ENCODE measurements at regions not wholly inside any gene's neighbourhood (a gene's known extent, or its start where the extent isn't known, plus 50 kb on each side); places are given as distances from the start of the nearest gene placed in this dataset.

- Histone ChIP-seq H3K18ac (ENCODE audit: low read depth, low read length) (peak overlapping the region; percentile 42; the same call in 1 of the 2 replicates), H3K14ac (replicated peaks; ENCODE audit: low read depth, low read length) (peak overlapping the region; percentile 72), H2AK5ac (ENCODE audit: low read depth, low read length) (peak overlapping the region; percentile 16; the same call in 1 of the 2 replicates), H2BK120ac (ENCODE audit: low read depth, low read length) (peak overlapping the region; percentile 54), H2AFZ (replicated peaks; ENCODE audit: low read length, poor library complexity) (no peak overlapping the region), H3K27me3 (ENCODE audit: control insufficient read depth, insufficient read depth, low read length) (no peaks in the 10 kb centered on the region), H4K91ac (ENCODE audit: insufficient read depth, low read depth, low read length) (peak overlapping the region; percentile 20; the same call in 1 of the 2 replicates), H3K4me3 (ENCODE audit: insufficient read depth, low read depth, low read length) (no peak overlapping the region), H3K9ac (ENCODE audit: low read depth, low read length) (no peak overlapping the region), H2BK15ac (ENCODE audit: low read depth, low read length) (peak overlapping the region; percentile 45; the same call in 2 of the 3 replicates), H3K4me2 (ENCODE audit: low read depth, low read length) (no peak overlapping the region), H3K36me3 (ENCODE audit: control insufficient read depth, insufficient read depth, low read length) (no peaks in the 10 kb centered on the region), H4K5ac (ENCODE audit: low read depth, low read length) (no peak overlapping the region; the same call in 1 of the 2 replicates), H3K23ac (ENCODE audit: low read depth, low read length) (peak overlapping the region; percentile 3; the same call in 1 of the 2 replicates), H3K56ac (ENCODE audit: extremely low read depth, insufficient read depth, low read length) (no peak overlapping the region), H3K4me1 (ENCODE audit: control insufficient read depth, insufficient read depth, low read length) (peaks cover 25% of the 10 kb centered on the region), H2BK5ac (ENCODE audit: low read depth, low read length, poor library complexity, severe bottlenecking) (no peak overlapping the region), H3K27ac (ENCODE audit: insufficient read depth, low read length) (no peak overlapping the region), H2AK9ac (replicated peaks; ENCODE audit: low read depth, low read length, poor library complexity) (no peak overlapping the region), H2BK20ac (ENCODE audit: low read depth, low read length) (peak overlapping the region; percentile 52; the same call in 1 of the 2 replicates), H3K9me1 (ENCODE audit: insufficient read depth, low read length) (peaks cover 23% of the 10 kb centered on the region), H3K79me1 (ENCODE audit: low read depth in 1 of 2, low read length in 2 of 2) (no peaks in the 10 kb centered on the region), H4K8ac (ENCODE audit: low read depth in 2 of 2, low read length in 2 of 2) (peak overlapping the region in 1 of 2 experiments; percentile 10; a peak in 1 of 4 replicates), H4K20me1 (ENCODE audit: insufficient read depth, low read length) (no peaks in the 10 kb centered on the region), H3K9me3 (ENCODE audit: control insufficient read depth, insufficient read depth, low read length) (peaks cover 3% of the 10 kb centered on the region; the same call in 1 of the 2 replicates), H3K4ac (ENCODE audit: low read depth, low read length) (peak overlapping the region; percentile 7; the same call in 1 of the 2 replicates)
- no peak for DNase-seq
- ATAC-seq (ENCODE audit: low read depth): no peak
- dilution Hi-C loops (cut with HindIII; ENCODE audit: low sequenced_read_pairs, unreplicated experiment) (no loop called here), in situ Hi-C loops (cut with MboI; ENCODE audit: low sequenced_read_pairs) (no loop called here), intact Hi-C loops (cut with micrococcal nuclease) (no loop called here)
- POLR2A ChIA-PET (ENCODE audit: unreplicated experiment): no interaction called here
- WGBS, 2 experiments (ENCODE audit: extremely low coverage in 2 of 2, insufficient read length in 1 of 2): 100% methylated on average over 2 of the region's 5 CpGs; no CpG with 5 or more reads in 1 of the 2 experiments
- TF ChIP-seq BHLHE40 (IDR thresholded peaks at IDR 0.05; ENCODE audit: low read depth, low read length) (no peak), ELK1 (IDR thresholded peaks at IDR 0.05; ENCODE audit: borderline replicate concordance, low read depth, low read length) (no peak), CHD1 (IDR thresholded peaks at IDR 0.05; ENCODE audit: low read depth, low read length) (no peak), NFE2L2 (IDR thresholded peaks at IDR 0.05; ENCODE audit: low read depth, low read length) (no peak), USF2 (IDR thresholded peaks at IDR 0.05; ENCODE audit: low read depth, low read length) (no peak), POLR2A (IDR thresholded peaks at IDR 0.05; ENCODE audit: low read depth, low read length) (no peak)
- CTCF ChIA-PET: no interaction called here
- no TSS peak for BruUV-seq (replicated peaks)
These were observed 153.8 kb upstream of the E2F8 start for GRCh38 chr11:19394525-19395016.
